OCI-LY1 (cell line): ENCODE measurements at regions not wholly inside any gene's neighbourhood (a gene's known extent, or its start where the extent isn't known, plus 50 kb on each side); places are given as distances from the start of the nearest gene placed in this dataset.
A peak's percentile ranks its signal among the peaks of the same experiment; 100 is the strongest.

Experiments
- CTCF ChIP-seq: fragments of 200-600 bp; sonication (generic), shearing (Covaris generic); IDR thresholded peaks from 2 replicates; pipeline ENCODE4 v1.5.1; 2017; ENCODE audit warnings: mild to moderate bottlenecking, antibody characterized with exemption, low read length, moderate library complexity, mixed read lengths
- EZH2 ChIP-seq: fragments of 200-600 bp; sonication (generic), shearing (Covaris generic); IDR thresholded peaks from 2 replicates; pipeline ENCODE4 v1.8.0; 2017; ENCODE audit warnings: borderline replicate concordance, mixed run types, mild to moderate bottlenecking, antibody characterized with exemption, low read length, moderate library complexity, mixed read lengths

- TF ChIP-seq CTCF: peak; percentile 55
- no peak for TF ChIP-seq EZH2
These were observed 160.1 kb downstream of the COX18 start for GRCh38 chr4:72909461-72909860.
